ENCODE measurements at regions not wholly inside any gene's neighbourhood (a gene's known extent, or its start where the extent isn't known, plus 50 kb on each side); places are given as distances from the start of the nearest gene placed in this dataset.

DNA sequence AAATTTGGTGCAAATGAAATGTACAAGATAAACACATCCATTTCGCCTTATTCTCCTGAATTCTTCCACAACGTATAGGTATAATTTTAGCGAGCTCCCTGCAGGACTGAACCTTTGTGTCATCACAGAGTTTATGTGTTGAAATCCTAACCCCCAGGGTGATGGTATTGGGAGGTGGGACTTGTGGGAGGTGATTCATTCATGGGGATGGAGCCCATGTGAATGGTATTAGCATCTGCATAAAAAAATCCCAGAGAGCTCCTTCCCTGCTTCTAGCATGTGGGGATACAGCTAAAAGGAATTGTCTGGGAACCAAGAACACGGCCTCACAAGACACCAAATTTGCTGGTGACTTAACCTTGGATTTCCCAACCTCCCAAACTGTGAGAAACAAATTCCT is 741.4 kb upstream of the VSTM2A start:
- no peak overlapping the region for H2BK120ac ChIP-seq (ENCODE audit: low read depth, low read length)
- H3K79me1 ChIP-seq (ENCODE audit: low read depth in 1 of 2, low read length in 2 of 2), result no peaks in the 10 kb centered on the region
- no peaks in the 10 kb centered on the region for H4K20me1 ChIP-seq (ENCODE audit: insufficient read depth, low read length)
- H2AK9ac ChIP-seq (replicated peaks; ENCODE audit: low read depth, low read length, poor library complexity), result no peak overlapping the region
- no peak overlapping the region for H3K4ac ChIP-seq (ENCODE audit: low read depth, low read length)
- DNase-seq, result no peak
- no peak overlapping the region for H2BK5ac ChIP-seq (ENCODE audit: low read depth, low read length, poor library complexity, severe bottlenecking)
- H2BK20ac ChIP-seq (ENCODE audit: low read depth, low read length), result no peak overlapping the region
- TF ChIP-seq CHD1 (IDR thresholded peaks at IDR 0.05; ENCODE audit: low read depth, low read length) (no peak), MAFK (IDR thresholded peaks at IDR 0.05; ENCODE audit: low read depth, low read length) (no peak), BHLHE40 (IDR thresholded peaks at IDR 0.05; ENCODE audit: low read depth, low read length) (no peak), POLR2A (IDR thresholded peaks at IDR 0.05; ENCODE audit: low read depth, low read length) (no peak), MXI1 (IDR thresholded peaks at IDR 0.05; ENCODE audit: borderline replicate concordance, low read depth, low read length) (no peak), RCOR1 (IDR thresholded peaks at IDR 0.05; ENCODE audit: insufficient replicate concordance, low read length) (no peak), SMC3 (IDR thresholded peaks at IDR 0.05; ENCODE audit: low read depth, low read length) (no peak), NFE2L2 (IDR thresholded peaks at IDR 0.05; ENCODE audit: low read depth, low read length) (no peak)
- TF ChIP-seq, protein P1, sequence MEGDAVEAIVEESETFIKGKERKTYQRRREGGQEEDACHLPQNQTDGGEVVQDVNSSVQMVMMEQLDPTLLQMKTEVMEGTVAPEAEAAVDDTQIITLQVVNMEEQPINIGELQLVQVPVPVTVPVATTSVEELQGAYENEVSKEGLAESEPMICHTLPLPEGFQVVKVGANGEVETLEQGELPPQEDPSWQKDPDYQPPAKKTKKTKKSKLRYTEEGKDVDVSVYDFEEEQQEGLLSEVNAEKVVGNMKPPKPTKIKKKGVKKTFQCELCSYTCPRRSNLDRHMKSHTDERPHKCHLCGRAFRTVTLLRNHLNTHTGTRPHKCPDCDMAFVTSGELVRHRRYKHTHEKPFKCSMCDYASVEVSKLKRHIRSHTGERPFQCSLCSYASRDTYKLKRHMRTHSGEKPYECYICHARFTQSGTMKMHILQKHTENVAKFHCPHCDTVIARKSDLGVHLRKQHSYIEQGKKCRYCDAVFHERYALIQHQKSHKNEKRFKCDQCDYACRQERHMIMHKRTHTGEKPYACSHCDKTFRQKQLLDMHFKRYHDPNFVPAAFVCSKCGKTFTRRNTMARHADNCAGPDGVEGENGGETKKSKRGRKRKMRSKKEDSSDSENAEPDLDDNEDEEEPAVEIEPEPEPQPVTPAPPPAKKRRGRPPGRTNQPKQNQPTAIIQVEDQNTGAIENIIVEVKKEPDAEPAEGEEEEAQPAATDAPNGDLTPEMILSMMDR (conservative IDR thresholded peaks at IDR 0.05; ENCODE audit: low read depth, low read length), result no peak
- TF ChIP-seq, protein P2, sequence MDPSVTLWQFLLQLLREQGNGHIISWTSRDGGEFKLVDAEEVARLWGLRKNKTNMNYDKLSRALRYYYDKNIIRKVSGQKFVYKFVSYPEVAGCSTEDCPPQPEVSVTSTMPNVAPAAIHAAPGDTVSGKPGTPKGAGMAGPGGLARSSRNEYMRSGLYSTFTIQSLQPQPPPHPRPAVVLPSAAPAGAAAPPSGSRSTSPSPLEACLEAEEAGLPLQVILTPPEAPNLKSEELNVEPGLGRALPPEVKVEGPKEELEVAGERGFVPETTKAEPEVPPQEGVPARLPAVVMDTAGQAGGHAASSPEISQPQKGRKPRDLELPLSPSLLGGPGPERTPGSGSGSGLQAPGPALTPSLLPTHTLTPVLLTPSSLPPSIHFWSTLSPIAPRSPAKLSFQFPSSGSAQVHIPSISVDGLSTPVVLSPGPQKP (IDR thresholded peaks at IDR 0.05; ENCODE audit: borderline replicate concordance, low read depth, low read length), result no peak
- no peak overlapping the region for H2BK15ac ChIP-seq (ENCODE audit: low read depth, low read length)
- no peak overlapping the region for H3K56ac ChIP-seq (ENCODE audit: extremely low read depth, insufficient read depth, low read length)
- H3K18ac ChIP-seq (ENCODE audit: low read depth, low read length), result no peak overlapping the region
- H3K9me1 ChIP-seq (ENCODE audit: insufficient read depth, low read length), result no peaks in the 10 kb centered on the region
- H3K36me3 ChIP-seq (ENCODE audit: control insufficient read depth, insufficient read depth, low read length), result no peaks in the 10 kb centered on the region
- CTCF ChIA-PET, result interaction anchor here (0.6 kb wide), 1 partner anchor 584 kb away, joined by 4 read pairs; no protein-coding TSS in a partner anchor
- peaks cover 12% of the 10 kb centered on the region for H3K9me3 ChIP-seq (ENCODE audit: control insufficient read depth, insufficient read depth, low read length)
- H4K5ac ChIP-seq (ENCODE audit: low read depth, low read length), result no peak overlapping the region
- ATAC-seq (ENCODE audit: low read depth), result no peak
- POLR2A ChIA-PET (ENCODE audit: unreplicated experiment), result no interaction called here
- H3K9ac ChIP-seq (ENCODE audit: low read depth, low read length), result no peak overlapping the region
- no peak overlapping the region for H3K4me3 ChIP-seq (ENCODE audit: insufficient read depth, low read depth, low read length)
- H4K91ac ChIP-seq (ENCODE audit: insufficient read depth, low read depth, low read length), result no peak overlapping the region
- no peaks in the 10 kb centered on the region for H3K4me1 ChIP-seq (ENCODE audit: control insufficient read depth, insufficient read depth, low read length)
- no peak overlapping the region for H2AFZ ChIP-seq (replicated peaks; ENCODE audit: low read length, poor library complexity)
- WGBS, 2 experiments (ENCODE audit: extremely low coverage in 2 of 2, insufficient read length in 1 of 2), result no CpG with 5 or more reads among the region's 4 CpGs
- no TSS peak for BruUV-seq (replicated peaks)
- no peak overlapping the region for H4K8ac ChIP-seq (ENCODE audit: low read depth in 2 of 2, low read length in 2 of 2)
- H3K27me3 ChIP-seq (ENCODE audit: control insufficient read depth, insufficient read depth, low read length), result no peaks in the 10 kb centered on the region
- no peak overlapping the region for H2AK5ac ChIP-seq (ENCODE audit: low read depth, low read length)
- H3K27ac ChIP-seq (ENCODE audit: insufficient read depth, low read length), result no peak overlapping the region
- in situ Hi-C loops (cut with MboI; ENCODE audit: low sequenced_read_pairs), result no loop called here
- intact Hi-C loops (cut with micrococcal nuclease), result no loop called here
- no peak overlapping the region for H3K23ac ChIP-seq (ENCODE audit: low read depth, low read length)
- dilution Hi-C loops (cut with HindIII; ENCODE audit: low sequenced_read_pairs, unreplicated experiment), result no loop called here
- H3K4me2 ChIP-seq (ENCODE audit: low read depth, low read length), result no peak overlapping the region
- H3K14ac ChIP-seq (replicated peaks; ENCODE audit: low read depth, low read length), result no peak overlapping the region
